GM12878 (cell line): ENCODE measurements at regions not wholly inside any gene's neighbourhood (a gene's known extent, or its start where the extent isn't known, plus 50 kb on each side); places are given as distances from the start of the nearest gene placed in this dataset.

ENCODE experiments used
- ATAC-seq: fragments of 200-7000 bp; cut with Tn5 transposase; 3 replicates; pipeline ENCODE4 v1.9.1; 2020; ENCODE audit warnings: mild to moderate bottlenecking, moderate library complexity
- BruUV-seq: library from RNA; stranded (reverse); fragments of 400-500 nt; replicated peaks from 2 replicates; lab custom pipeline; 2021; lab: Mats Ljungman, UMichigan
- CTCF ChIA-PET: fragments of 300-600 bp; sonication (Branson Sonifier 250); formaldehyde crosslinking; extraction: SDS; loops from one replicate; lab custom pipeline; 2021; ENCODE audit warnings: inconsistent platforms; lab: Yijun Ruan, JAX
- POLR2A ChIA-PET: fragments of 350-600 bp; formaldehyde crosslinking; extraction: SDS; loops from one replicate; lab custom pipeline; 2021; ENCODE audit warnings: inconsistent platforms; lab: Charles Lee
- RAD21 ChIA-PET: fragments of 300-600 bp; sonication (Branson Sonifier 250); formaldehyde crosslinking; loops from one replicate; lab custom pipeline; 2023; ENCODE audit warnings: antibody characterized with exemption; ENCODE audit not compliant: unreplicated experiment; lab: Charles Lee
- SMC1A ChIA-PET: fragments of 300-600 bp; sonication (Branson Sonifier 250); formaldehyde crosslinking; loops from one replicate; lab custom pipeline; 2023; ENCODE audit not compliant: unreplicated experiment, uncharacterized antibody; lab: Charles Lee
- DNase-seq: peaks from one replicate; pipeline ENCODE4 v3.0.0-alpha.2; 2011; ENCODE audit warnings: low read depth, low spot score
- FAIRE-seq: peaks from 3 replicates; lab custom pipeline; 2011; peaks lifted over from hg19 to GRCh38; lab: Jason Lieb, UNC
- H2AFZ ChIP-seq: 2 replicates; pipeline ENCODE4 v1.6.0; 2011; ENCODE audit warnings: low read depth, low read length, control low read depth; ENCODE audit not compliant: control insufficient read depth
- H3K27ac ChIP-seq: 2 replicates; pipeline ENCODE4 v1.5.1; 2011; ENCODE audit warnings: control low read depth; ENCODE audit not compliant: control insufficient read depth, insufficient read depth
- H3K27me3 ChIP-seq, 2 experiments: replicated peaks in 1 of 2; 2 replicates each; pipeline versions ENCODE4 v1.6.0 to v1.6.1; 2011; ENCODE audit warnings: low read length in 1 of 2; ENCODE audit not compliant: control insufficient read depth in 2 of 2, insufficient read depth in 2 of 2
- H3K36me3 ChIP-seq, 2 experiments: 2 replicates each; pipeline ENCODE4 v1.5.1; 2011; ENCODE audit warnings: low read length in 1 of 2; ENCODE audit not compliant: control insufficient read depth in 2 of 2, insufficient read depth in 2 of 2
- H3K4me1 ChIP-seq: 2 replicates; pipeline ENCODE4 v1.6.1; 2011; ENCODE audit warnings: mild to moderate bottlenecking, low read length, moderate library complexity, mixed read lengths; ENCODE audit not compliant: control insufficient read depth, insufficient read depth
- H3K4me2 ChIP-seq: 2 replicates; pipeline ENCODE4 v1.6.0; 2011; ENCODE audit warnings: control low read depth; ENCODE audit not compliant: control insufficient read depth, insufficient read depth
- H3K4me3 ChIP-seq: fragments of 200-600 bp; sonication (generic); 2 replicates; pipeline ENCODE4 v1.5.1; 2016
- H3K79me2 ChIP-seq: 2 replicates; pipeline ENCODE4 v1.6.0; 2011; ENCODE audit warnings: low read length; ENCODE audit not compliant: control insufficient read depth, insufficient read depth
- H3K9ac ChIP-seq: 2 replicates; pipeline ENCODE4 v1.8.0; 2011; ENCODE audit warnings: low read length, control low read depth, mixed read lengths; ENCODE audit not compliant: control insufficient read depth, insufficient read depth
- H3K9me3 ChIP-seq: replicated peaks from 3 replicates; pipeline ENCODE4 v1.5.1; 2011; ENCODE audit warnings: mild to moderate bottlenecking, low read length; ENCODE audit not compliant: control insufficient read depth, insufficient read depth
- H4K20me1 ChIP-seq: 2 replicates; pipeline ENCODE4 v1.6.0; 2011; ENCODE audit not compliant: control insufficient read depth, insufficient read depth
- CEBPZ ChIP-seq: fragments of 150-350 bp; IDR thresholded peaks from 2 replicates; pipeline ENCODE4 v1.6.1; 2016; ENCODE audit warnings: low read depth, low read length
- ETV6 ChIP-seq, 2 experiments: fragments of 450-650 bp in 1 of 2; IDR thresholded peaks in 1 of 2; conservative IDR thresholded peaks in 1 of 2; 2 replicates each; pipeline ENCODE4 v1.6.1; 2014; ENCODE audit warnings: antibody characterized with exemption in 1 of 2, borderline replicate concordance in 1 of 2, low read depth in 1 of 2, mild to moderate bottlenecking in 1 of 2, moderate library complexity in 1 of 2
- HCFC1 ChIP-seq: fragments of 150-350 bp; IDR thresholded peaks from 2 replicates; pipeline ENCODE4 v1.6.1; 2014; ENCODE audit warnings: low read length
- HDGF ChIP-seq: fragments of 450-650 bp; IDR thresholded peaks from 2 replicates; pipeline ENCODE4 v1.6.1; 2016; ENCODE audit warnings: antibody characterized with exemption
- JUND ChIP-seq: IDR thresholded peaks from 2 replicates; pipeline ENCODE4 v1.6.1; 2012; ENCODE audit warnings: low read depth, mild to moderate bottlenecking, low read length, improper control_type of control experiment, moderate library complexity
- MXI1 ChIP-seq: fragments of 150-350 bp; IDR thresholded peaks from 2 replicates; pipeline ENCODE4 v1.6.1; 2011; ENCODE audit warnings: low read depth, mild to moderate bottlenecking, inconsistent platforms, low read length, improper control_type of control experiment
- NFYB ChIP-seq: IDR thresholded peaks from 2 replicates; pipeline ENCODE4 v1.6.1; 2011; ENCODE audit warnings: low read depth, mild to moderate bottlenecking, low read length, improper control_type of control experiment, moderate library complexity; ENCODE audit not compliant: insufficient read depth
- SP1 ChIP-seq: IDR thresholded peaks from one replicate; pipeline ENCODE4 v1.6.1; 2011; ENCODE audit warnings: low read depth, low read length
- SREBF1 ChIP-seq: IDR thresholded peaks from 2 replicates; pipeline ENCODE4 v1.6.1; 2012; ENCODE audit warnings: mild to moderate bottlenecking, low read length
- SUPT20H ChIP-seq: IDR thresholded peaks from 2 replicates; pipeline ENCODE4 v1.6.1; 2011; ENCODE audit warnings: low read depth, mild to moderate bottlenecking, low read length, moderate library complexity, borderline replicate concordance; ENCODE audit not compliant: control insufficient read depth
- ZNF207 ChIP-seq: fragments of 450-650 bp; IDR thresholded peaks from 2 replicates; pipeline ENCODE4 v1.6.1; 2014; ENCODE audit warnings: antibody characterized with exemption, mild to moderate bottlenecking, borderline replicate concordance
- ZNF217 ChIP-seq: fragments of 450-650 bp; IDR thresholded peaks from 2 replicates; pipeline ENCODE4 v1.6.1; 2017; ENCODE audit warnings: antibody characterized with exemption, mild to moderate bottlenecking
- WGBS: methylation state at CpG from one replicate; pipeline ENCODE4 v1.1.6; 2016; ENCODE audit warnings: low lambda C conversion rate; ENCODE audit not compliant: insufficient replicate concordance, insufficient coverage; ENCODE audit errors: missing lambda C conversion rate; 5-methylcytosine and 5-hydroxymethylcytosine counted together
- in situ Hi-C: fragments of 300-500 bp; cut with MboI; formaldehyde crosslinking; loops from 9 replicates; pipeline ENCODE4 v1.14.3; 2018; ENCODE audit warnings: mixed read lengths
- intact Hi-C: fragments of 100-400 bp; cut with micrococcal nuclease; formaldehyde crosslinking; loops from one replicate; pipeline ENCODE4 v1.14.2; 2022; ENCODE audit not compliant: unreplicated experiment
- TF ChIP-seq, protein P1 (sequence below): IDR thresholded peaks from 2 replicates; pipeline ENCODE4 v1.6.1; 2012; ENCODE audit warnings: mild to moderate bottlenecking, low read depth, low read length
- TF ChIP-seq, protein P2 (sequence below): fragments of 450-650 bp; IDR thresholded peaks from 2 replicates; pipeline ENCODE4 v1.6.1; 2014; ENCODE audit warnings: mild to moderate bottlenecking

- Histone ChIP-seq H3K27me3 (no peaks in the 10 kb centered on the region), H3K36me3 (no peaks in the 10 kb centered on the region), H3K4me3 (no peak overlapping the region), H4K20me1 (no peaks in the 10 kb centered on the region), H3K9ac (no peak overlapping the region), H3K27ac (no peak overlapping the region), H3K4me1 (no peaks in the 10 kb centered on the region), H3K9me3 (no peaks in the 10 kb centered on the region), H2AFZ (no peak overlapping the region), H3K79me2 (no peaks in the 10 kb centered on the region), H3K4me2 (no peak overlapping the region)
- FAIRE-seq = no peak
- RAD21 ChIA-PET = no interaction called here
- CTCF ChIA-PET = interaction anchor here (0.6 kb wide), 1 partner anchor 44 kb away, joined by 3 read pairs; no protein-coding TSS in a partner anchor
- WGBS = 14% methylated on average over 2 of the region's 2 CpGs
- POLR2A ChIA-PET = no interaction called here
- SMC1A ChIA-PET = no interaction called here
- ATAC-seq = no peak
- no peak for DNase-seq
- no TSS peak for BruUV-seq
- intact Hi-C loops = no loop called here
- in situ Hi-C loops = no loop called here
- TF ChIP-seq HCFC1 (no peak), JUND (no peak), SREBF1 (no peak), NFYB (no peak), ZNF217 (no peak), SP1 (no peak), MXI1 (no peak), CEBPZ (no peak), SUPT20H (no peak), ZNF207 (no peak), HDGF (no peak), ETV6 (conservative IDR thresholded peaks at IDR 0.05 in 1 of 2, IDR thresholded peaks at IDR 0.05 in 1 of 2; ENCODE audit: borderline replicate concordance in 1 of 2, low read depth in 1 of 2) (no peak)
- TF ChIP-seq, protein P1, sequence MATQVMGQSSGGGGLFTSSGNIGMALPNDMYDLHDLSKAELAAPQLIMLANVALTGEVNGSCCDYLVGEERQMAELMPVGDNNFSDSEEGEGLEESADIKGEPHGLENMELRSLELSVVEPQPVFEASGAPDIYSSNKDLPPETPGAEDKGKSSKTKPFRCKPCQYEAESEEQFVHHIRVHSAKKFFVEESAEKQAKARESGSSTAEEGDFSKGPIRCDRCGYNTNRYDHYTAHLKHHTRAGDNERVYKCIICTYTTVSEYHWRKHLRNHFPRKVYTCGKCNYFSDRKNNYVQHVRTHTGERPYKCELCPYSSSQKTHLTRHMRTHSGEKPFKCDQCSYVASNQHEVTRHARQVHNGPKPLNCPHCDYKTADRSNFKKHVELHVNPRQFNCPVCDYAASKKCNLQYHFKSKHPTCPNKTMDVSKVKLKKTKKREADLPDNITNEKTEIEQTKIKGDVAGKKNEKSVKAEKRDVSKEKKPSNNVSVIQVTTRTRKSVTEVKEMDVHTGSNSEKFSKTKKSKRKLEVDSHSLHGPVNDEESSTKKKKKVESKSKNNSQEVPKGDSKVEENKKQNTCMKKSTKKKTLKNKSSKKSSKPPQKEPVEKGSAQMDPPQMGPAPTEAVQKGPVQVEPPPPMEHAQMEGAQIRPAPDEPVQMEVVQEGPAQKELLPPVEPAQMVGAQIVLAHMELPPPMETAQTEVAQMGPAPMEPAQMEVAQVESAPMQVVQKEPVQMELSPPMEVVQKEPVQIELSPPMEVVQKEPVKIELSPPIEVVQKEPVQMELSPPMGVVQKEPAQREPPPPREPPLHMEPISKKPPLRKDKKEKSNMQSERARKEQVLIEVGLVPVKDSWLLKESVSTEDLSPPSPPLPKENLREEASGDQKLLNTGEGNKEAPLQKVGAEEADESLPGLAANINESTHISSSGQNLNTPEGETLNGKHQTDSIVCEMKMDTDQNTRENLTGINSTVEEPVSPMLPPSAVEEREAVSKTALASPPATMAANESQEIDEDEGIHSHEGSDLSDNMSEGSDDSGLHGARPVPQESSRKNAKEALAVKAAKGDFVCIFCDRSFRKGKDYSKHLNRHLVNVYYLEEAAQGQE = no peak
- TF ChIP-seq, protein P2, sequence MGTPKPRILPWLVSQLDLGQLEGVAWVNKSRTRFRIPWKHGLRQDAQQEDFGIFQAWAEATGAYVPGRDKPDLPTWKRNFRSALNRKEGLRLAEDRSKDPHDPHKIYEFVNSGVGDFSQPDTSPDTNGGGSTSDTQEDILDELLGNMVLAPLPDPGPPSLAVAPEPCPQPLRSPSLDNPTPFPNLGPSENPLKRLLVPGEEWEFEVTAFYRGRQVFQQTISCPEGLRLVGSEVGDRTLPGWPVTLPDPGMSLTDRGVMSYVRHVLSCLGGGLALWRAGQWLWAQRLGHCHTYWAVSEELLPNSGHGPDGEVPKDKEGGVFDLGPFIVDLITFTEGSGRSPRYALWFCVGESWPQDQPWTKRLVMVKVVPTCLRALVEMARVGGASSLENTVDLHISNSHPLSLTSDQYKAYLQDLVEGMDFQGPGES = no peak
These were observed 719.6 kb upstream of the GRM3 start for GRCh38 chr7:85924062-85924461.
